Amniotic stem cell (primary cell): ENCODE measurements at regions not wholly inside any gene's neighbourhood (a gene's known extent, or its start where the extent isn't known, plus 50 kb on each side); places are given as distances from the start of the nearest gene placed in this dataset.

Experiments
- DNase-seq: peaks from one replicate; lab custom pipeline; 2025; lab: John Stamatoyannopoulos, UW

DNA sequence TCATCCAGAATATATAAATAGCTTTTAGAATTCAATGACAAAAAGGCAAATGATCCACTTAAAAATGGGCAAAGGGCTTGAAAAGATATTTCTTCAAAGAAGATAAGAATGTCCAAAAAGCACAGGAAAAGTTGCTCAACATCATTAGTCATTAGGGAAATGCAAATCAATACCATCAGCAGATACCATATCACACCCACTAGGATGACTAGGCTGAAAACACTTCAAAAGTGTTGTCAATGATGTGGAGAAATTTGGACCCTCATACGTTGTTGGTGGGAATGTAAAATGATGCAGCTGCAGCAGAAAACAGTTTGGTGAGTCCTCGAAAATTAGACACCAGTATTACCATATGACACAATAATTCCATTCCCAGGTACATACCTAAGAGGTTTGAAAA lies 303.6 kb upstream of the SLC35B3 start:
- DNase-seq, result no peak

DNA sequence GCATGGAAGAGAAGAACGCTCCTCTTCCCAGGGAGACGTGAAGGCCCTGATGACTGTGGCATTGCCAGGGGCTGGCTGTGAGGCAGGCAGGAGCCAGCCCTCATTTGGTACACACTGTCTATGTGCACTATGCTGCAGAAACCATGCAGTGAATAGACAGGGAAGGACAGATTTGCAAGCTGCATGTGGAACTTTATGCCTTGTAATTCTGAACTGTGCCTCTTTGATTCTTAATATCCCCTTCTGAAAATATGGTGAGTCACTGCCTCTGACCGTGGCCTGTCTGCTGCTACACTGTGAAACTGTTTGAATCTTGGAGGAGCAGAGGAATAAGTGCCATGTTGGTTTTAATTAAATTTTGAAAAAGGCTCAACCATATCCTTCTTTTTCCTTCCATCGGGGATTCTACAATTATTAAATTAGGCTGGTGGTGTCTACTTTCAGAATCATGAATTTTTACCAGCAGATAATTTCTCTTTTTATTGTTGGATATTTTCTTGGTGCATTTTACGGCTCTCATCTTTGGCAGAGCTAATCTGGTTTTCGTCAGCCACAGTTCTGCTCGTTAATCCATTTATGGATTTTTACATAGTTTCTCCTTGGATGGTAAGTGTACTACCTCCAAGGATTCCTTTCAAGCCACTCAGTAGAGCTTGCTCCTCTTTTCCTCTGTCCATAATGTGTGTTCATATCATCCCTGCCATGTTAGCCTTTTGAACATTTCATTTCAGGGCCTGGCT lies 301.0 kb upstream of the SLC35B3 start:
- DNase-seq, result no peak

DNA sequence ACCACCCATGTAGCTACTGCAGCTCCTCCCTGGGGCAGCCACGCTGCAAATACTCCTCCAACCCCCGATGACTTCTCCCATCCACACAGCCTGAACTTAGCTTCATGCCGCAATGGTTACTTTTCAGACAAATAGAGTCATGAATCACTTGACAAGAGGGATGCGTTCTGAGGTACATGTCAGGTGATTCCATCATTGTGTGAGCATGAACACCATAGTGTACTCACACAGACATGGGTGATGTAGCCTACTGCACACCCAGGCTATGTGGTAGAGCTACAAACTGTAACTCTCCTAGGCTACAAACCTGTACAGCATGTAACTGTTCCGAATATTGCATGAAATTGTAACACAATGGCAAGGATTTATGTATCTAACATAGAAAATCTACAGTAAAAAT lies 298.5 kb upstream of the SLC35B3 start:
- DNase-seq, result no peak

DNA sequence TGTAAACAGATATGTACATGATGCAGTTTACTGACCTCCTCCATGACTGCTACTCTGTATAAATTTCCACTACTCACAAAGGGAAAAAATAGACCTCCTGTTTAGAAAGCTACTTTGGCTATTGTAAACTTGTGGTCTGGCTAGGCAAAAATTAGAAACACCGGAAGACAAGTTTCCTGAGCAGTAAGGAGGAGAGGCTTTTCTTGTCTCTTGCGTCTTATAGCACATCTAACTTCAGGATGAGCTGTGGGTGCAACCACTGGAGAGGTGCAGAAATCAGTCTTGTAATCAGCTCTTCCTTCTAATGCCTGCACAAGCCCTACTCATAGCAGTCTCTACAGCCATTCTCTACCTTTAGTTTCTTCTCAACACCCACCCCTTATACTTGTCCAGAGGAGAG lies 296.5 kb upstream of the SLC35B3 start:
- DNase-seq, result no peak

DNA sequence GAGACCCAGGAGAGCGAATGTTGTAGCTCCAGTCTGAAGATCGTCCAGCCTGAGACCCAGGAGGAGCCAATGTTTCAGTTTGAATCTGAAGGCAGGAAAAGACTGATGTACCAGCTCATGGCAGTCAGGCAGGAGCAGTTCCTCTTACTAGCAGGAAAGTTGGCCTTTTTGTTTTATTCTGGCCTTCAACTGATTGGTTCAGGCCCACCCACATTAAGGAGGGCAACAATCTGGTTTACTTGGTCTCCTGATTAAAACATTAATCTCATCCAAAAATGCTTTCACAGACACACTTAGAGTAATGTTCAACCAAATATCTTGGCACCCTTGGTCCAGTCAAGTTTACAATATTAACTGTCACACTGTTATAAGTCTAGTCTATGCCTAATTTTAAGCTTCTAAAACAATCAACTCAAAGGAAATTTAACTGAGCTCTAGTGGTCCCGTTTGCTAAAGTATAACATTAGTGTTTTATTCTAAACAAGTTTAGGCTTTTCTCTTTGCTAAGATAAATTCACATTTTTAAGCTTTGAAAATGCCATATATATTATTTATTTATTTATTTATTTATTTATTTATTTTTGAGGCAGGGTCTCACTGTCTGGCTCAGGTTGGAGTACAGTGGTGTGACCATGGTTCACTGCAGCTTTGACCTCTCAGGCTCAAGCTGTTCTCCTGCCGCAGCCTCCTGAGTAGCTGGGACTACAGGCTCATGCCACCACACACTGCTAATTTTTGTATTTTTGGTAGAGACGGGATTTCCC lies 275.5 kb upstream of the SLC35B3 start:
- DNase-seq, result no peak

DNA sequence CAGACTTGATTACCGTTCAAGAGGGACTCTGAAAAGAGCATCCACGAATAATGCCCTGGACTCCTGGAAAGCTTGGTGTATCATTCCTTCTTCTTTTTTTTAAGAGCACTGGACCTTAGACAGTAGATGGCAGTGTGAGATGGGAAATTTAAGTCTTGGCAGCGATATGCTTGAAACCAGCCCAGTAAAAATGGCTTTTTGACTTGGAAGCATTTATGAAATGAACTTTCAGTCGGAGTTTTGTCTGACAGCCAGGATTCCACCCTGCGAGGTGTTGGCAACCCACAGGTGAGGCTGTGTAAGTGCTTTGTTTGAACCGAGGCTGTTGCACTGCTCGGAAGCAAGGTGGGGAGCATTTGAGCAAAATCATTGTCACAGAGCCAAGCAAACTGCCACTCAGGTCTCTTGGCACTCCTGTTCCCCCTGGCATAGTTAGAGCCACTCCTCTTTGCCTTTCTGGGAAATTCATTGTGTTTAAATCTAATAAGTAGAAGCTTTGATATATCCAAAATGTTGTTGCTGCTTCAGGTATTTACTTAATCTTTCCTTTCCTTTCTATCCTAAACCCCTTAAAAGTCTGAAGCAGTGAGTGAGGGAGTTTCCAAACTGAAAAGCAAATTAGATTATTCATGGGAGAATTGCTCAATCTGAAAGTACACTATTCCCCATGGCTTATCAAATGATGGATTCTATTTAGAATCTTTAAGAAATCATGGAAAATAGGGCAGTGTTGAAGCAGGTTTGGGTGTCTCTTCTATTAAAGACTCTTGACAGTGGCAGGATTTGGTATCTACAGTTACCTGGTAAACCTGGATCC lies 272.8 kb upstream of the SLC35B3 start:
- peak; percentile 15 for DNase-seq

DNA sequence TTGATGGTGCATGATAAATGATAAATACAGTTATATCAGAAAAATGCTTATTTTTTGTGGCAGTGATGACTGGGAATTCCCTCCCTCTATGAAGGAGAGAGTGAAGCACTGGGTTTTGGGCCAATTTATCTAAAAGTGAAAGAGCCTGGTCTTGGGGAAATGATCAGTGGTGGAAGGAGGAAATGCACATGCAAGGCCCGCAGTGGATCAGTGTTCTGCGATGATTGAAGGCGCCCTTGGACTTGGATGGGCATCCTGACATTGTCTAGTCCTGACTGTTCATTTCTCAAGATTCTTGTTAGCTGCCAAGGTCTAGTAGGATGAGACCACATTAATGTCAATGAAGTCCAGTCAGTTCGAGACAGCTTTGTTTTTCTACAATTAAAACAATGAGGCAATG lies 272.0 kb upstream of the SLC35B3 start:
- DNase-seq, result no peak

DNA sequence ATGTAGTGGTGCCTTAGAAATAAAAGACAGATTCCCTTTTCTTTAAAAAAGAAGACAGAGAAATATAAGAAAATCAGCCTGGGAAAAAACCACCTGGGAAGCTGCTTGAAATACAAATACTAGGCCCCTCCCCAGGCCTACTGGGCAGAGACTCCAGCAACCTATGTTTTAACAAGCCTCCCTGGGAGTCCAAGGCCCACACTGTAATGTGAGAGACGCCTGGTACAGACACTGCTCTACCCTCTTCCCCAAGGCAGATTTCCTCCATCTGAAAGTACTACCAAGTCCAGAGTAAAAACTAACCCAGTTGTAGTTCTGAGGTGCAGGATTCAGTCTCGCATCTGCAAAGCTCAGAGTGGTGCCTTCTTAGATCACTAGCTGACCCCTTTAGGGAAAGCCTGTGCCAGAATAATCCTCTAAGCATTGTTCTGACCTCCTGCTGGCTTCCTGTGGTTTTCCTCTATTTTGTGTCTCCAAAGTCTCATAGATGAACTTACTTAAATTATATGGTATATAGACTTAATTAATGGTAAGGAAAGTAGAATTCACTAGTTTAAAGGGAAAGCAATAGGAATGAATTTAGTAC lies 270.2 kb upstream of the SLC35B3 start:
- DNase-seq, result no peak

DNA sequence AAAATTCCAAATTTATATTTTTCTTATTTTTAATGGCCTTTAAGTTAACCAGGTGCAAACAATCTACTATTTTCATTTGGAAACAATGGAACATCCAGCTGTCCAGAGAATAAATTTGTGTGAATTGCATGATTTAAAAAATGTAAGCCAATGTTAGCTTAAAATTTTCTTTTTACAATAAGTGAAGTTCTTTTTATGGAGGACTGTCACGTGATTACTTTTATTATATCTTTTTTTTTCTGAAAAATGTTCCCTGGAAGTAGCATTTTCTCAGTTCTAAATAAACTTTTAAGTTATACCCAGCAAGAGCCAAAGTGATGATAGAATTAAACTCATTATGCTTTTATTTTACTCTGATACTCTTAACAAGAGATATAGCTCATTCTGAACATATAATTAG lies 267.7 kb upstream of the SLC35B3 start:
- DNase-seq, result no peak

DNA sequence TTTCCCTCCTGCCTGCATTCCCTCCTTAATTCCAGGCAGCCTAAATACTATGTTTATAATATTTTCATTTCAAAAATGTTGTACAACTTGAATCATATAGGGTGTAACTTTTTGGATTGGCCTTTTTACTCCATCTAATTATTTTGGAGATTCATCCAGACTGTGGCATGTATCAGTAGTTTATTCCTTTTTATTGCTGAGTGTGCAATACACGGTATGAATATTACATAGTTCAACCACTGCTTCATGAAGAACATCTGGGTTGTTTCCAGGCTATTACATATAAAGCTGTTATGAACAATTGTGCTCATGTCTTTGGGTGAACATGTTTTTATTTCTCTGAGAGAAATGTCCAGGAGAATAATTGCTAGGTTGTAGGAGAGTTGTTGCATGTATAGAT lies 253.5 kb upstream of the SLC35B3 start:
- no peak for DNase-seq

DNA sequence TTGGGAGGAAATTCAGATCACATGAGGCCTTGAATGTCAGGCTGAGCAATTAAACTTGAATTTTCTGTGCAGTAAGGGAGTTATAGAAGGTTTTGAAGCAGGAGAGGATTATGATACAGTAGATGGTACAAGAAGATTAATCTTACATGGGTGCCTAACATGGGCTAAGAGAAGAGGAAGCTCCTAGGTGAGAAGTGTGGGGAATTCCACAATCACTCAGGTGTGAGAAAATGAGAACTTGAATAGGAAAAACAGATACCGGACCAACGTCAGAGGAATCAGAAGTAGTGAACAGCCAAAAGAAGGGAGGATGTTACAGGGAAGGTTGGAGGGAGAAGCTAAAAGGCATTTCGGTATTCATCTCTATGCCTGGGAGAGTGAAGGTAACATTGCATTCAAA lies 250.7 kb upstream of the SLC35B3 start:
- no peak for DNase-seq

DNA sequence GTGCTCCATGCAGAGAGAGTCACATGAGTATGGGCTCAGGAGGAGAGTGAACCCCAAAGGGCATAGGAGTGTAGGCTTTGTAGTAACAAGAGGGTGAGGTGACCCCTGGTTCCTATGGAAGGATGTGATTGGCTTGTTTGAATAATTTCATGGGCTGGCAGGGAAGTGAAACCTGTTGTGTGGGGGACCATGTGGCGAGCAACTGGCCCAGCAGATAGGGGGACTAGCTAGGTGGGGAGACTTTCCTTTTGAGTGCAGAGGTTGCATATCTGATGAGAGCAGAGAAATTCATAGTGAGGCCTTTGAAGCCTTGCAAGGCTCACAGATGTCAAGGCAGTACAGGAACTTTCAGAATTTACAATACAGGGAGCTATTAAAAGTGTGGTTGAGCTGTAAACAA lies 247.9 kb upstream of the SLC35B3 start:
- no peak for DNase-seq

DNA sequence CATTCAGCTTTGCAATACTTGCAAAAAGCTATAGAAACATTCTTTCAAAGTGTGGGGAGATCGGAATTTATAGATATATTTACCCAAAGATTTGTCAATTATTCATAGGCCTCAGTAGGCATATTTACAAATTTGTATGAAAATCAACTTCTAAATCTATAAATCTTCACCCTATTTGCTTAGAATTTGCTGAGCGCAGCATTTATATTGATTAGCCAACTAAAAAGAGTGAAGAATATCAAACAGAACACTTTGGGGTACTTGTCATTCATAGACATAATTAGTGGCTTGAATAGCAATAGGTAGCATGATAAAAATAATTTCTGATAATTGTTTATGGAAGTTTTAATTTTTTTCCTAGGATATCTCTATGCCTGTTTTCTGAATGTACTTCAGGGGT lies 244.5 kb upstream of the SLC35B3 start:
- no peak for DNase-seq

DNA sequence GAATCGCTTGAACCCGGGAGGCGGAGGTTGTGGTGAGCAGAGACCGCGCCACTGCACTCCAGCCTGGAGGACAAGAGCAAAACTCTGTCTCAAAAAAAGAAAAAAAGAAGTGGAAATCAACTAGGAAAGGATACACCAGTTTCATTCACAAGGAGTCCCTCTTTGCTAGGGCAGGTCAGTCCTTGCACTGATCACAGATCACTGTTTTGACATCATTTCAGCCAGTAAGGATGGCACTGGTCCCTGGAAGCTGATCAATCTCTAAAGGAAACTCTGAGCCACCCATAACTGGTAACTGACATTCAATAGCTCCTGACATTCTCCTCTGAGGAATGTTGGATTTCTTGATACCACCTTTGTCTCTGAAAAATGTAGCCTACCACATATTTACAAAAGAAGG lies 243.1 kb upstream of the SLC35B3 start:
- DNase-seq, result no peak

DNA sequence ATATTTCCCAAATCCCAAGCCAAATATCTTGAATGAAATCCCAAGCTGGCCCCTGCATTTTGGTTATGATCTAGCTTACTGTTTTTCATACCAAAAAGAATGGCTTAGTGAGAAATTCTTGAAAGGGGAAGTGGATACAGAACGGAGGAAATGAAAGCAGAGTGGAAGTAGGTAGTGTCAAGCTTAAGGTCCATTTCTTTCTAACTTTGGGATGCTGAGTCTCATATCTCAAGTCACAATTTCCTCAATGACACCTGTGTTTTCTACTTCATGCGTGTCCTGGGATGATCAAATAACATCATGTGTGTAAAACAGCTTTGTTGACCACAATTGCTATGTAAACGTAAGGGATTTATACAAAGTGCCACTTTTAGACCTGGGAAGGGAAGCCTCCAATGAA lies 238.8 kb upstream of the SLC35B3 start:
- no peak for DNase-seq

DNA sequence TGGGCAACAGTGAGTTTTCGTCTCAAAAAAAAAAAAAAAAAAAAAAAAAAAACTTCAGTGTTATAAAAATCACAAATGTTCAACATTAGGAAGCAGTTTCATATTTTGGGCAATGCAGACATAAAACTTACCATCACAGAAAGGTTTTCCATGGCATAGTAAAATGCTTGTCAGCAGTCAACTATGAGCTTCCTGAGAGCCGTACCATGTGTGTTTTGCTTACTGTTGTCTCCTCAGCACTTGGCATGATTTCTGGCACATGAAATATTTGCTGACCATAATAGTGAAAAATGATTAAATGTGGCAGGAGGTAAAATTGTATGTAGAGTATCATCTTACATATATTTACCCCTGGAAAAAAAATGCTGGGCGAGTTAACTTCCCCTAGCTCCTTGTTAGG lies 237.5 kb upstream of the SLC35B3 start:
- no peak for DNase-seq

DNA sequence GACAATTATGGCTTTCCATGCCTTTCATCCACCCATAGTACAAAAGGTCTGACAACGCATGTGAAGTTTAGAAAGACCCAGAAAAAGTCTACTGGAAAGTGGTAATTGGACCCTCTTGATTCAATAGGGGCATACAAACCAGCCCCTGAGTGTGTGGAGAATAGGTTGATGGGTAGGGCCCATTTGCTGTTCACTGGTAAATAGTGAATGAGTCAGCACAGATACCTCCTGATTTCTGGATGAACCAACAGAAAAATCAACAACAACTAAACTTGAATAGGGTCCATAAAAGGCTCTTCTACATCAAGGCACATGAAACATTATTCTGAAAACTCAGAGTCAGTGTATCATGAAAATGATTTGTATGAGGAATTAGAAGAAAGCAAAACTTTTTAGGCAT lies 235.4 kb upstream of the SLC35B3 start:
- DNase-seq, result no peak

DNA sequence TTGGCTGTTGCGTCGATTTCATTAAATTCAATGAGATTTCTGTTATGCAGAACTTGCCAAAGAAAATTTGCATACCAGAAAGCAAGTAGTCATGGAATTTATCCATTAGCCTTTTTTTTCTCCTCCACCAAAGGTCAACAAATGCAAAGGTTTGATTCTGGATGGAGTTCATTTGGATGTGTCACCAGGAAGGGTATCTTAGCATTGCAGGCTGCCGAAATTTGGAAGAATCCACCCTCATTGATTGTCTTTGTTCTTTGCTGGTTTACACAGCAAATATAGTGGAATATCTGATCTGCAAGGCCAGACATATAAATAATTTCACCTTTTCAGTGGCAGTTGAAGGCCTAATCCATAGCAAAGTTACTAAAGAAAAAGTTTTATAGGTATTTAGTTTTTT lies 229.4 kb upstream of the SLC35B3 start:
- DNase-seq, result no peak

DNA sequence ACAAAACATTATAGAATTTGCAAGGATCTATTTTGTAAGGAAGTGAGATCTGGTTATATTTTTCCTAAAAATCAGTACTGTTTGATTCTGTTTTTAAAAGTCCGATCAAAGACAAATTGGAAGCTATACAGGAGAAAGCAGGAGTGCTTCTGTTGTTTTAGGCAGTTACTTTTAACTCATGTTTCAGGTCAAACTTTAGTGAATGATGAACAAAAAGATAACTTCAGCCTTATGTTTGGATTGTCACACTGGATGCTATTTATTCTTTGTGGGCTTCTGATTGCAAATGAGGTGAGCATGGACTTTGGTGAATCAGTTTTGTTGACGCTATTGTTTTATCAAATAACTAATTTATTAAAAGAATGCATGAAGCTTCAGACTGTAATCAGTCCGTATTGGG lies 228.7 kb upstream of the SLC35B3 start:
- DNase-seq, result no peak

DNA sequence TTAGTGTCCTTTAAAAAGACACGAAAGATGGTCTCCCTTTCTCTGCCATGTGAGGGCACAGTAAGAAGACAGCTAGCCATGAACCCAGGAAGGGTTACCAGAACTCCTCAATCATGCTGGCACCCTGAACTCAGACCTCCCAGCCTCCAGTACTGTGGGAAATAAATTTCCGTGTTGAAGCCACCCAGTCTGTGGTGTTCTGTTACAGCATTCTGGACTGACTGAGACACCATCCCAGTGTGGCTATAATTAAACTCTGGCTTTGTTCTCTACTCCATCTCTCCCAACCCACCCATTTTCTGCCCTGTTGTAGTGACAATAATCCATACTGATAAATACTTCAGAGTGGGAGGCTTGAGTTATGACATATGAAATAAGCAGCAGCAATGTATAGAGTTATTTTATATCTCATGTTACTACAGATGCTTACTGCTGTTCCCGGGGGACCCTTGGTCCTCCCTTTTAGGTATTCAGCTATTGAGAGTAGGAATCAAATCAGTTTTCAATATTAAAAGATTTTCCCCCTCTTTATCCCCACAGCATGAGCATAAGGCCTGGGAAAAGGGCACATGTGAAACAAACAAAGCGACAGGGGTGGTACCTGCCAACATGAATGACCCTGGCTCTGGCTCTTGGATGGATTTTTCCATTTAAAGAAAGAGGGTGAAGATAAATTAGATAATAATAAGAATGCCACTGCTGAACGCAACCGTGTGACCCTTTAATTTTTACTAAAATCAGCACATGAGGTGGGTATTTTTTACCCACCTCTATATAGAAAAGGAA lies 224.3 kb upstream of the SLC35B3 start:
- DNase-seq, result no peak

DNA sequence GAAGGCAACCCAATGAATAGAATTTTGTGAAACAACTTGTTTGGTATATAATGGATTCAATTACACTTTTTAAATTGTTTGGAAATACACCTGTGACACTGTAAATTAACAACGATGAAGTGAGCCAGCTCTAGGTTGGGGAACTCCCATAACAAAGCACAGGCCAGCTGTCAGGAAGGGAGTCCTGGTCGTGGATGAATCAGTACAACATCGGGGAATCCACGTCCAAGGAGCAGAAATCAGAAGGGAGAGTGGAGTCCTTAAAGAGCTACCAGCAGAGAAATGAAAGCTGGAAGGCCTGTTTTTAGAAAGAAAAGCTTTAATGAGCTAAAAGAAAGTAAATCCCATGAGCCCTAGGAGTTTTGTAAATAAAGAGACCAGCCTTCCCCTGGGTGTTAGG lies 223.1 kb upstream of the SLC35B3 start:
- no peak for DNase-seq

DNA sequence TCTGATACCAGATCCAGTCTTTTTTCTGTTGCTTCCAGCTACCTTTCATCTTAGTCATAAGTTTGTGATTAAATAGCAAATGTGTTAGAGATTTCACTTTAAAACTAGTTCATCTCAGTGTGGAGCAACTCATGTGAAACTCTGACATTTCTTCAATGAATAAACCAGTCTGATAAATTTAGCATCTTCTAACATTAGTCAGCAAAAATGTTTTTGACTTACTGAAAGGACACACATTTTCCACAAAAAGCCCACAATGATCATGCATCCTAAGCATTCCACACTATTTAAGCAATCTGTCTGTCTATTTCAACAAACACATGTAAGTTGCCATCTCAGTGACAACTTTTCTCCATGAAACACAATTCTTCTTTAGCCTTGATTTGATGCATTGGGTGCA lies 222.2 kb upstream of the SLC35B3 start:
- no peak for DNase-seq
